Transverse colon (tissue), 4 donors: ENCODE measurements at regions not wholly inside any gene's neighbourhood (a gene's known extent, or its start where the extent isn't known, plus 50 kb on each side); places are given as distances from the start of the nearest gene placed in this dataset.

Experiments
- CTCF ChIP-seq, 5 experiments: fragments of 200-600 bp in 3 of 5; fragments of 450-650 bp in 2 of 5; sonication (generic) in 3 of 5; IDR thresholded peaks; 1 replicate in 2 of 5; 2 replicates in 3 of 5; pipeline ENCODE4 v1.5.1; 2016 to 2017; ENCODE audit warnings: antibody characterized with exemption in 5 of 5, inconsistent platforms in 3 of 5, mild to moderate bottlenecking in 2 of 5, moderate library complexity in 1 of 5
- POLR2AphosphoS5 ChIP-seq, 3 donors: sonication (generic); formaldehyde crosslinking; IDR thresholded peaks; one replicate each; pipeline ENCODE4 v1.6.1; 2016; ENCODE audit warnings: antibody characterized with exemption in 3 of 3

GRCh38 chr12:68530299-68530698 is 80.4 kb upstream of the RAP1B start:
- TF ChIP-seq POLR2AphosphoS5 (IDR thresholded peaks at IDR 0.05): no peak
- TF ChIP-seq CTCF (IDR thresholded peaks at IDR 0.05): no peak
